ENCODE measurements at regions not wholly inside any gene's neighbourhood (a gene's known extent, or its start where the extent isn't known, plus 50 kb on each side); places are given as distances from the start of the nearest gene placed in this dataset.

DNA sequence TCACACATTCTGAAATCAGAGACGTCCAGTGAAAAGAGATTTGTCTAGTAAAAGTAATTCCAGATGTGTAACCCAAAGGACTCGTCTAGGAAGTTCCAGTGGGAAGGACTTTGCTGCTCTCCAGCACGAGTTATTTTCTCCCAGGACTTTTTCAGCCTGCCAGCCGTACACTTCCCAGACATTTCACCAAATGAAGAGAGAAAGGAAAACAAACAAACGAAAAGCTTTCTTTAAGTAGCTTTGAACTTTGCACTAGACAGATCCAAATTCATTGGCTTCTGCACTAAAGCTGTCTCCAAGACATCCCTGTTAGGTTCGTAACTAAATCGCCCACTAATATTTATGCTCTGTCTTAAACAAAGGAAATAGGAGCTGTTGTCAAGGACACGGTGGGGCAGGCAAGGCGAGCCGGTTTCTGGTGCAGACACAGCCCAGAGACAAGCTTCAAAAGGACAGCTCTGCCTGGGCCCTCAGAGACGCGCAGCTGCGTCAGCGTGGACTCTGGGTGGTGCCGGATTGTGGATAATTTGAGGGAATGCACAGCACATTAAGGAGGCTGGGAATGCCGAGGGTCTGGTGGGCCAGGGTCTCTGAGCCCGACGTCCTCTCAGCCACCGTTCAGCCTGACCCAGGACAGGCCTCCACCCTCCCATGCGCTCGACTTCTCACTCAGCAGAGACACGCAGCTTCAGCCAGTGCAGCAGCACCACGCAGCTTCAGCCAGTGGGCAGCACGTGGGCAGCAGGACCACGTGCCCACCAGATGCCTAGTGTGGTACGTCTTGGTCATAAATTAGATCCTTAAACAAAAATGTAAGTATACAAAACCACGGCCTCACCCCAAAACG is 64.1 kb upstream of the INSIG1 start:
- Mint-ChIP-seq H3K27me3 (ENCODE audit: low read depth in 3 of 3) (peaks cover 0 to 5% (median 3%) of the 10 kb centered on the region in 3 donors), H3K4me1 (no peaks in the 10 kb centered on the region), H3K27ac (no peak overlapping the region), H3K9me3 (peaks cover 0 to 2% (median 0%) of the 10 kb centered on the region in 7 donors), H3K36me3 (no peaks in the 10 kb centered on the region), H3K4me3 (no peak overlapping the region)
- H3K27ac ChIP-seq (ENCODE audit: low read depth in 1 of 2, low read length in 2 of 2) = no peak overlapping the region
- intact Hi-C loops (cut with micrococcal nuclease) = no loop called here
- TF ChIP-seq, protein P1, sequence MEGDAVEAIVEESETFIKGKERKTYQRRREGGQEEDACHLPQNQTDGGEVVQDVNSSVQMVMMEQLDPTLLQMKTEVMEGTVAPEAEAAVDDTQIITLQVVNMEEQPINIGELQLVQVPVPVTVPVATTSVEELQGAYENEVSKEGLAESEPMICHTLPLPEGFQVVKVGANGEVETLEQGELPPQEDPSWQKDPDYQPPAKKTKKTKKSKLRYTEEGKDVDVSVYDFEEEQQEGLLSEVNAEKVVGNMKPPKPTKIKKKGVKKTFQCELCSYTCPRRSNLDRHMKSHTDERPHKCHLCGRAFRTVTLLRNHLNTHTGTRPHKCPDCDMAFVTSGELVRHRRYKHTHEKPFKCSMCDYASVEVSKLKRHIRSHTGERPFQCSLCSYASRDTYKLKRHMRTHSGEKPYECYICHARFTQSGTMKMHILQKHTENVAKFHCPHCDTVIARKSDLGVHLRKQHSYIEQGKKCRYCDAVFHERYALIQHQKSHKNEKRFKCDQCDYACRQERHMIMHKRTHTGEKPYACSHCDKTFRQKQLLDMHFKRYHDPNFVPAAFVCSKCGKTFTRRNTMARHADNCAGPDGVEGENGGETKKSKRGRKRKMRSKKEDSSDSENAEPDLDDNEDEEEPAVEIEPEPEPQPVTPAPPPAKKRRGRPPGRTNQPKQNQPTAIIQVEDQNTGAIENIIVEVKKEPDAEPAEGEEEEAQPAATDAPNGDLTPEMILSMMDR (IDR thresholded peaks at IDR 0.05) = no peak
- H3K9ac ChIP-seq (ENCODE audit: insufficient read depth, low read length, poor library complexity, severe bottlenecking) = no peak overlapping the region
- no peak overlapping the region for H2AFZ ChIP-seq (ENCODE audit: insufficient read depth, low read depth, low read length, poor library complexity, severe bottlenecking)
- DNase-seq = no peak
- no peaks in the 10 kb centered on the region for H3K36me3 ChIP-seq (replicated peaks in 1 of 2; ENCODE audit: control insufficient read depth in 1 of 2, insufficient read depth in 2 of 2, low read length in 2 of 2)
- no peaks in the 10 kb centered on the region for H3K27me3 ChIP-seq (ENCODE audit: control insufficient read depth in 2 of 2, insufficient read depth in 2 of 2, low read length in 2 of 2)
- WGBS (ENCODE audit: insufficient coverage) = 95% methylated on average over 26 of the region's 28 CpGs
- H3K79me2 ChIP-seq (ENCODE audit: insufficient read depth, low read length) = no peaks in the 10 kb centered on the region
- H4K20me1 ChIP-seq (ENCODE audit: insufficient read depth, low read length) = no peaks in the 10 kb centered on the region
- no peaks in the 10 kb centered on the region for H3K4me1 ChIP-seq (ENCODE audit: control insufficient read depth in 1 of 2, insufficient read depth in 2 of 2, low read length in 2 of 2)
- no peak overlapping the region for H3K4me2 ChIP-seq (replicated peaks; ENCODE audit: extremely low read depth, low read length, poor library complexity, severe bottlenecking)
- H3K9me3 ChIP-seq (replicated peaks in 1 of 2; ENCODE audit: control insufficient read depth in 1 of 2, insufficient read depth in 1 of 2, low read length in 2 of 2) = no peaks in the 10 kb centered on the region
- no peak overlapping the region for H3K4me3 ChIP-seq (replicated peaks in 1 of 3; ENCODE audit: low read depth in 2 of 3, low read length in 3 of 3)

DNA sequence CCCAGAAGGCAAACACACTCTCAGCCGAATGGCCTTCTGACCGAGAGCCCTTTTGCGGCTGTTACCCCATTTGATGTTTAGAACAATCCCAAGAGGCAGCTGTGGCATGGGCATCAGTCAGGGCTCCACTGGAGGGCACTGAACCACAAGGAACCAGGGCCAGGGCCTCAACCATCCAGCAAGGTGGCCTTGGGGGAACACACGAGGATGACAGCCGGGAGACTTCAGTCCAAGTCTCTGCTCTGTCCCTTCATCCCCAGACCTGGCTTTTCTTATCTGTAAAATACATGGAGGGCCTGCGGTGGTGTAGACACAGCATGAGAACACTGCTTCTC is 63.6 kb upstream of the INSIG1 start:
- Mint-ChIP-seq H3K4me3 (no peak overlapping the region), H3K36me3 (no peaks in the 10 kb centered on the region), H3K4me1 (no peaks in the 10 kb centered on the region), H3K27me3 (ENCODE audit: low read depth in 3 of 3) (peaks cover 0 to 7% (median 3%) of the 10 kb centered on the region in 3 donors), H3K27ac (no peak overlapping the region), H3K9me3 (peaks cover 0 to 2% (median 0%) of the 10 kb centered on the region in 7 donors)
- Histone ChIP-seq H3K9me3 (replicated peaks in 1 of 2; ENCODE audit: control insufficient read depth in 1 of 2, insufficient read depth in 1 of 2, low read length in 2 of 2) (no peaks in the 10 kb centered on the region), H3K36me3 (replicated peaks in 1 of 2; ENCODE audit: control insufficient read depth in 1 of 2, insufficient read depth in 2 of 2, low read length in 2 of 2) (no peaks in the 10 kb centered on the region), H3K79me2 (ENCODE audit: insufficient read depth, low read length) (no peaks in the 10 kb centered on the region), H3K4me2 (replicated peaks; ENCODE audit: extremely low read depth, low read length, poor library complexity, severe bottlenecking) (no peak overlapping the region), H4K20me1 (ENCODE audit: insufficient read depth, low read length) (no peaks in the 10 kb centered on the region), H3K27me3 (ENCODE audit: control insufficient read depth in 2 of 2, insufficient read depth in 2 of 2, low read length in 2 of 2) (no peaks in the 10 kb centered on the region), H2AFZ (ENCODE audit: insufficient read depth, low read depth, low read length, poor library complexity, severe bottlenecking) (no peak overlapping the region), H3K9ac (ENCODE audit: insufficient read depth, low read length, poor library complexity, severe bottlenecking) (no peak overlapping the region), H3K4me3 (replicated peaks in 1 of 3; ENCODE audit: low read depth in 2 of 3, low read length in 3 of 3) (no peak overlapping the region), H3K4me1 (ENCODE audit: control insufficient read depth in 1 of 2, insufficient read depth in 2 of 2, low read length in 2 of 2) (no peaks in the 10 kb centered on the region), H3K27ac (ENCODE audit: low read depth in 1 of 2, low read length in 2 of 2) (no peak overlapping the region)
- intact Hi-C loops (cut with micrococcal nuclease) = no loop called here
- no peak for DNase-seq
- TF ChIP-seq, protein P1 (IDR thresholded peaks at IDR 0.05) = no peak
- WGBS (ENCODE audit: insufficient coverage) = 90% methylated on average over 5 of the region's 6 CpGs
